ENCODE measurements at regions not wholly inside any gene's neighbourhood (a gene's known extent, or its start where the extent isn't known, plus 50 kb on each side); places are given as distances from the start of the nearest gene placed in this dataset.

GRCh38 chr9:28781481-28781880 lies 1208.2 kb upstream of the C9orf72 start:
- no peak for TF ChIP-seq CTCF (IDR thresholded peaks at IDR 0.05)
- DNase-seq (ENCODE audit: low spot score) (no peak), ATAC-seq (ENCODE audit: low FRiP score) (no peak)

GRCh38 chr9:28782630-28783029 lies 1209.3 kb upstream of the C9orf72 start:
- no peak for TF ChIP-seq CTCF (IDR thresholded peaks at IDR 0.05)
- DNase-seq (ENCODE audit: low spot score) = no peak
- ATAC-seq (ENCODE audit: low FRiP score) = no peak

DNA sequence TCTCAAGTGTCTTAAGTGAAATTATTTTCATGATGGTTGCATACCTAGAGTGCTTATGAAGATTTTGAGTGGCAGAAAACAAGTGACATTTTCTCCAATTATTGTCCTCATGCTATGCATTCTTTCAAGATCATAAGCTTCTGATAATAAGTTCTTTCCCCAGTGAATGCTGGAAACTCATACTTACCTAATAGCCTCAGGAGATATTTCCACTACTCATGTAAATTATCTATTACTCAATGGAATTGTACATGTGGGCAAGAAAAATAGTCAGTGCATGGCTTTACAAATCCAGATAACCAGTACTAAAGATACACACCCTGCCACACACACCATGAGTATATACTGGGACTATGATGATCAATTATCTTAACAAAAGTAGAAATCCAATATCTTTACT lies 1219.4 kb upstream of the C9orf72 start:
- DNase-seq (ENCODE audit: low spot score) (no peak), ATAC-seq (ENCODE audit: low FRiP score) (no peak)
- no peak for TF ChIP-seq CTCF (IDR thresholded peaks at IDR 0.05)

DNA sequence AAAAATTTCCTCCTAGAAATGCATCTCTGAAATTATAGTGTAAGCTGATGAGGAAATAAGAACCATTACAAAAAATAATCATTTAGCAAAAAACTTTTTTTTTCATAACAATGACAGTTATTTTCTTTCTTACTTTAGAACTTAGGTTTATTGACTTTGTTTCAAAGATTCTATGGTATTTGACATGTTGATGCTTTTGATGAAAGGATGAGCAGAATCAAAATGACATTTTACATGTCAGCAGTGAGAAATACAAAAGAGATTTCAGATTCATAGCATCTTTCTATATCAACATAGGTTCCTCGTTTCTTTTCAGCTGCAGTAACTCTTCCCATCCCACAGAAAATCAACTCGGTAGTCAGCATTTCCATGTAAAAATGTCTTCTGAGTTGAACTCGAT lies 1226.6 kb upstream of the C9orf72 start:
- TF ChIP-seq CTCF (IDR thresholded peaks at IDR 0.05) = no peak
- ATAC-seq (ENCODE audit: low FRiP score) (no peak), DNase-seq (ENCODE audit: low spot score) (no peak)

DNA sequence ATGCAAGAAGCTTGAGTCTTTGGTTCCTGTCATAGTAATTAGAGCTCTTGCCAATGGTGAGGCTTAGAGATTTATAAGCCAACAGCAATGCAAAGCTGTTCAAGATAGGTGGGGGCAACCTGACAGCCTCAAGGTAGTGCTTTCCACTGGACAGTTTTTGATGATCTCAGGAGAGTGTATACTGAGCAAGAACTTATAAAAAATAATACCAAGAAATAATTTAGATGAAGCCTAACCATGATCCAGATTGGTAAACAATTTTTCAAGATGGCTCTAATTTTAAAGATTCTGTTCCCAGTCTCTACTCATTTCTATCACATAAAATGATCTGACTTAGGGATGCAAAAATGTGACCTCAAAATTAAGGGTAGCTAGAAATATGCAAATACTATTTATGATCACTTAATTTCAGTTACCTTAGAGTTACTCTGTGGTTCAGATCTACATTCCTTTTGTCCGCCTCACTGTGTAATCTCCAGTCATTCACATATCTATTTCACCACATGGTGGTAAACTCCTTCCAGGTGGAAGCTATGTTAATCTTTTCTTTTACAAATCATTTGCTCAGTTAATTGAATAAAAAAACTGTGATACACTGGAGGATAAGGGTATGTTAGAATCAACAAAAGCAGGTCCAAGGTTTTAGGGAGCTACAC lies 1228.0 kb upstream of the C9orf72 start:
- DNase-seq (ENCODE audit: low spot score) (no peak), ATAC-seq (ENCODE audit: low FRiP score) (no peak)
- TF ChIP-seq CTCF (IDR thresholded peaks at IDR 0.05) = no peak

DNA sequence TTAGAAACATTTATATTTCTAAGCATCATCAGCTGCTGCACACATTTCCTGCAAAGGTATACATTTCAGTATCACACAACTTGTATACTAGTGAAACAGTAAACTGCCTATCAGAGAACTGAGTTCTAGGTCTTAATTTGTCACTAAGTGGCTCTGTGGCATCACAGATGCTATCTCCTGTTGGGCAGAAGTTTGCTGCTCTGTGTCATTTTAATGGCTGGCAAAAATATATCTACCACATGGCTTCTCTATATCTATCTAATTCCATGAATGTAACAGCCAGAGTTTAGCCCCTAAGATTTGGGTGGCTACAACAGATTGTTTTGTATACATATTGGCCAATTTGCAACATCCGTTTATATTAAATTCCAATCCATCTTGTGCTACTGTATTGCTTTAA lies 1231.9 kb upstream of the C9orf72 start:
- no peak for DNase-seq (ENCODE audit: low spot score)
- no peak for TF ChIP-seq CTCF (IDR thresholded peaks at IDR 0.05)
- no peak for ATAC-seq (ENCODE audit: low FRiP score)

- DNase-seq (ENCODE audit: low spot score) (no peak), ATAC-seq (ENCODE audit: low FRiP score) (no peak)
- no peak for TF ChIP-seq CTCF (IDR thresholded peaks at IDR 0.05)
Measured at GRCh38 chr9:28808042-28808441, 1234.8 kb upstream of the C9orf72 start.
